ENCODE measurements at regions not wholly inside any gene's neighbourhood (a gene's known extent, or its start where the extent isn't known, plus 50 kb on each side); places are given as distances from the start of the nearest gene placed in this dataset.
A peak's percentile ranks its signal among the peaks of the same experiment; 100 is the strongest.

- DNase-seq: no peak
Measured at GRCh38 chr12:92614001-92614400, 88.8 kb upstream of the PLEKHG7 start.

- DNase-seq: no peak
Measured at GRCh38 chr12:92612611-92613010, 90.2 kb upstream of the PLEKHG7 start.

GRCh38 chr12:92608151-92609091 is 94.4 kb upstream of the PLEKHG7 start:
- no peak for DNase-seq

- no peak for DNase-seq
Measured at GRCh38 chr12:92606956-92607355, 95.8 kb upstream of the PLEKHG7 start.

- DNase-seq: no peak
Measured at GRCh38 chr12:92605621-92606170, 97.1 kb upstream of the PLEKHG7 start.

- DNase-seq: no peak
Measured at GRCh38 chr12:92604786-92605185, 98.0 kb upstream of the PLEKHG7 start.

- DNase-seq: peak; percentile 29
Measured at GRCh38 chr12:92603741-92604432, 98.9 kb upstream of the PLEKHG7 start.

GRCh38 chr12:92602930-92603623 is 99.7 kb upstream of the PLEKHG7 start:
- DNase-seq: no peak

- DNase-seq: no peak
Measured at GRCh38 chr12:92602476-92602875, 100.3 kb upstream of the PLEKHG7 start.

GRCh38 chr12:92601680-92602079 is 101.1 kb upstream of the PLEKHG7 start:
- no peak for DNase-seq

GRCh38 chr12:92601176-92601575 is 101.6 kb upstream of the PLEKHG7 start:
- no peak for DNase-seq

GRCh38 chr12:92600052-92600451 is 102.7 kb upstream of the PLEKHG7 start:
- DNase-seq: no peak

GRCh38 chr12:92597997-92598396 is 104.8 kb upstream of the PLEKHG7 start:
- peak; percentile 59 for DNase-seq

GRCh38 chr12:92597118-92597517 is 105.7 kb upstream of the PLEKHG7 start:
- DNase-seq: no peak

- no peak for DNase-seq
Measured at GRCh38 chr12:92596383-92596782, 106.4 kb upstream of the PLEKHG7 start.

- DNase-seq: no peak
Measured at GRCh38 chr12:92595663-92596062, 107.1 kb upstream of the PLEKHG7 start.

GRCh38 chr12:92593734-92594402 is 108.9 kb upstream of the PLEKHG7 start:
- DNase-seq: peak; percentile 85

- DNase-seq: no peak
Measured at GRCh38 chr12:92585115-92585727, 117.6 kb upstream of the PLEKHG7 start.

- no peak for DNase-seq
Measured at GRCh38 chr12:92583910-92584309, 118.9 kb upstream of the PLEKHG7 start.

GRCh38 chr12:92582893-92583292 is 119.9 kb upstream of the PLEKHG7 start:
- DNase-seq: no peak

- DNase-seq: no peak
Measured at GRCh38 chr12:92582475-92582874, 120.3 kb upstream of the PLEKHG7 start.

GRCh38 chr12:92581604-92582003 is 121.2 kb upstream of the PLEKHG7 start:
- no peak for DNase-seq

Data from stimulated activated CD4-positive, alpha-beta T cell treated with anti-CD3 and anti-CD28 coated beads, Interleukin-4, amount 100 ng/mL, for 24 hours (primary cell).